H1 (cell line): ENCODE measurements at regions not wholly inside any gene's neighbourhood (a gene's known extent, or its start where the extent isn't known, plus 50 kb on each side); places are given as distances from the start of the nearest gene placed in this dataset.

Experiments used
- JUN ChIP-seq: IDR thresholded peaks from 2 replicates; pipeline ENCODE4 v1.6.1; 2011; ENCODE audit warnings: low read depth, mild to moderate bottlenecking, improper control_type of control experiment, low read length
- RFX5 ChIP-seq: IDR thresholded peaks from 2 replicates; pipeline ENCODE4 v1.6.1; 2011; ENCODE audit warnings: low read depth, low read length, improper control_type of control experiment, borderline replicate concordance
- TCF12 ChIP-seq: IDR thresholded peaks from 2 replicates; pipeline ENCODE4 v1.6.1; 2011; ENCODE audit warnings: low read depth, mild to moderate bottlenecking, low read length

- TF ChIP-seq JUN (no peak), TCF12 (no peak), RFX5 (no peak)
Observed at GRCh38 chr16:59469266-59469665, 735.1 kb upstream of the GOT2 start (continued).
